Thyroid gland (tissue), 4 donors: ENCODE measurements at regions not wholly inside any gene's neighbourhood (a gene's known extent, or its start where the extent isn't known, plus 50 kb on each side); places are given as distances from the start of the nearest gene placed in this dataset.
"Not testable (repeated sequence)": the region's sequence is repeated elsewhere in the genome, so short reads cannot be mapped to it uniquely, and the experiment has no call there.

Source experiments
- DNase-seq, 2 donors: peaks; one replicate each; pipeline ENCODE4 v3.0.0-alpha.2; 2019
- H3K27ac ChIP-seq, 3 donors: fragments of 200-600 bp; sonication (generic); 1 replicate in 2 of 3; 2 replicates in 1 of 3; pipeline ENCODE4 v1.5.1; 2016 to 2019; ENCODE audit warnings: mild to moderate bottlenecking in 1 of 3, moderate library complexity in 1 of 3
- H3K27me3 ChIP-seq: fragments of 200-600 bp; sonication (generic); one replicate; pipeline ENCODE4 v1.5.1; 2019
- H3K36me3 ChIP-seq, 2 donors: fragments of 200-600 bp; sonication (generic); one replicate each; pipeline ENCODE4 v1.5.1; 2016 to 2019
- H3K4me1 ChIP-seq, 2 donors: fragments of 200-600 bp; sonication (generic); one replicate each; pipeline ENCODE4 v1.5.1; 2017 to 2019
- H3K4me3 ChIP-seq, 3 donors: fragments of 200-600 bp; sonication (generic); replicated peaks in 1 of 3; 1 replicate in 2 of 3; 2 replicates in 1 of 3; pipeline ENCODE4 v1.5.1; 2016; ENCODE audit warnings: mild to moderate bottlenecking in 1 of 3
- H3K9me3 ChIP-seq: fragments of 200-600 bp; sonication (generic); one replicate; pipeline ENCODE4 v1.5.1; 2017
- POLR2A ChIP-seq, 2 donors: fragments of 450-650 bp; IDR thresholded peaks; one replicate each; pipeline ENCODE4 v1.6.1; 2017; ENCODE audit warnings: antibody characterized with exemption in 2 of 2, mild to moderate bottlenecking in 2 of 2, moderate library complexity in 1 of 2
- WGBS, 2 donors: methylation state at CpG; one replicate each; pipeline ENCODE4 v1.1.5; 2017; 5-methylcytosine and 5-hydroxymethylcytosine counted together
- intact Hi-C: fragments of 100-400 bp; cut with DNase I; formaldehyde crosslinking; loops from one replicate; pipeline ENCODE4 v1.15.1; 2023
- TF ChIP-seq, protein P1 (sequence below), 6 experiments: fragments of 200-600 bp in 3 of 6; fragments of 450-650 bp in 3 of 6; sonication (generic) in 3 of 6; IDR thresholded peaks; one replicate each; pipeline ENCODE4 v1.5.1; 2016 to 2019; ENCODE audit warnings: antibody characterized with exemption in 6 of 6, mild to moderate bottlenecking in 2 of 6, inconsistent platforms in 1 of 6, moderate library complexity in 1 of 6

- no peak overlapping the region for H3K4me3 ChIP-seq
- no peaks in the 10 kb centered on the region for H3K9me3 ChIP-seq
- intact Hi-C loops = no loop called here
- H3K36me3 ChIP-seq = no peaks in the 10 kb centered on the region
- WGBS, 2 donors = 89 to 90% methylated on average over 3 of the region's 3 CpGs
- no peak for DNase-seq
- H3K27me3 ChIP-seq = no peaks in the 10 kb centered on the region
- H3K4me1 ChIP-seq = no peaks in the 10 kb centered on the region
- no peak for TF ChIP-seq POLR2A (IDR thresholded peaks at IDR 0.05)
- TF ChIP-seq, protein P1, sequence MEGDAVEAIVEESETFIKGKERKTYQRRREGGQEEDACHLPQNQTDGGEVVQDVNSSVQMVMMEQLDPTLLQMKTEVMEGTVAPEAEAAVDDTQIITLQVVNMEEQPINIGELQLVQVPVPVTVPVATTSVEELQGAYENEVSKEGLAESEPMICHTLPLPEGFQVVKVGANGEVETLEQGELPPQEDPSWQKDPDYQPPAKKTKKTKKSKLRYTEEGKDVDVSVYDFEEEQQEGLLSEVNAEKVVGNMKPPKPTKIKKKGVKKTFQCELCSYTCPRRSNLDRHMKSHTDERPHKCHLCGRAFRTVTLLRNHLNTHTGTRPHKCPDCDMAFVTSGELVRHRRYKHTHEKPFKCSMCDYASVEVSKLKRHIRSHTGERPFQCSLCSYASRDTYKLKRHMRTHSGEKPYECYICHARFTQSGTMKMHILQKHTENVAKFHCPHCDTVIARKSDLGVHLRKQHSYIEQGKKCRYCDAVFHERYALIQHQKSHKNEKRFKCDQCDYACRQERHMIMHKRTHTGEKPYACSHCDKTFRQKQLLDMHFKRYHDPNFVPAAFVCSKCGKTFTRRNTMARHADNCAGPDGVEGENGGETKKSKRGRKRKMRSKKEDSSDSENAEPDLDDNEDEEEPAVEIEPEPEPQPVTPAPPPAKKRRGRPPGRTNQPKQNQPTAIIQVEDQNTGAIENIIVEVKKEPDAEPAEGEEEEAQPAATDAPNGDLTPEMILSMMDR (IDR thresholded peaks at IDR 0.05) = no peak
- no peak overlapping the region for H3K27ac ChIP-seq
Measured at GRCh38 chr2:167787562-167787961, 459.8 kb downstream of the STK39 start.

DNA sequence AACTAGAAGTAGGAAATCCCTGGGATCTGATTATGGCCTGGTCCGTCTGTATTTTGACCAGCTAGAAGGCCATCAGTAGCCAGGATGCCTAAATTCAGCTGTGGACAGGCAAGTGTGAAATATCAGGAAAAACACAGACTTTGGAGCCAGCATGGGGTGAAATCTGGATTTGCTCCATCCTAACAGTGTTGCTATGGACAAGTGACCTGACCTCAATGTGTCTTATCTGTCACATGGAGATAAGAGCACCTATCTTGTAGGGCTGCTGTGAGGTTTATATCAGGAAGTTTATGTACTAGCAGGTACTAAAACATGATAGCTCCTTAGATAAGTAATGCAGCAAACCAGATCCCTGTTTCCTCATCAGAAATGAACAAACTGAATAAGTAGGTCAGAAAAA is 460.4 kb downstream of the STK39 start:
- intact Hi-C loops = no loop called here
- no peaks in the 10 kb centered on the region for H3K27me3 ChIP-seq
- no peak overlapping the region for H3K27ac ChIP-seq
- no peak for TF ChIP-seq POLR2A (IDR thresholded peaks at IDR 0.05)
- TF ChIP-seq, protein P1 (IDR thresholded peaks at IDR 0.05) = no peak
- H3K9me3 ChIP-seq = no peaks in the 10 kb centered on the region
- H3K4me1 ChIP-seq = no peaks in the 10 kb centered on the region
- H3K4me3 ChIP-seq = no peak overlapping the region
- no peak for DNase-seq
- 80 to 83% methylated on average over 1 of the region's 1 CpG for WGBS, 2 donors
- no peaks in the 10 kb centered on the region for H3K36me3 ChIP-seq

DNA sequence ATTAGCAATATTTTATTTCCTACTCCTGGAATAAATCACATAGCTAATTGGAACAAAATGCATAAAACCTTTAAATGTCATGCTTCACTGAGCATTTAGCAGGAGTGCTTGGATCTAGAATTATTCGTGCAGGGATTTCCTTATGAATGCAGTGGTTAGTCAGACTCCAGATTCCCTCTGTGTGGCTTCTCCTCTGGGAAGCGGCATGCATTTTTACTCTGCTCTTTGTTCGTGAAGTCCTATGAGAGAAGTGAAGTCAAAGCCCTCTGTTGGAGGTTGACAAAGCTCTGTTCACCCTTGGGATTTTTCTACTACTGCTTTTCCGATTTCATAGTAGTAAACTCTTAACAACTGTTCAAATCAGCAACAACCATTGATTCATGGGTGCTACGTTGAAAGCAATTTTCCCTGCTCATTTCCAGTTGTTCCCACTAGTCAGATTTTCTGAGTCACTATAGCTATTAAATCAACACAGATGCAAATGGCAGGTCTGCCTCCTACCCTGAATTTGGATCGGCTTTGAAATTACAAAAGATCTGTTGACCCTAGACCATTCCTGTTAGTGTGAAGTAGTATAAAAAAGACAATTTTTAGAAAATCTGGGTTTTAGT is 461.7 kb downstream of the STK39 start:
- 64 to 66% methylated on average over 6 of the region's 6 CpGs for WGBS, 2 donors

GRCh38 chr2:167784084-167784425 is 463.3 kb downstream of the STK39 start:
- DNase-seq = no peak
- no peaks in the 10 kb centered on the region for H3K4me1 ChIP-seq
- no peaks in the 10 kb centered on the region for H3K27me3 ChIP-seq
- H3K27ac ChIP-seq = no peak overlapping the region
- 68 to 71% methylated on average over 3 of the region's 3 CpGs for WGBS, 2 donors
- H3K9me3 ChIP-seq = no peaks in the 10 kb centered on the region
- TF ChIP-seq POLR2A (IDR thresholded peaks at IDR 0.05) = no peak
- intact Hi-C loops = no loop called here
- no peak overlapping the region for H3K4me3 ChIP-seq
- no peaks in the 10 kb centered on the region for H3K36me3 ChIP-seq

More for the DNA sequence above, 461.7 kb downstream of the STK39 start:
- intact Hi-C loops = no loop called here
- H3K36me3 ChIP-seq = no peaks in the 10 kb centered on the region
- H3K4me1 ChIP-seq = no peaks in the 10 kb centered on the region
- H3K9me3 ChIP-seq = no peaks in the 10 kb centered on the region
- H3K27me3 ChIP-seq = no peaks in the 10 kb centered on the region
- H3K27ac ChIP-seq = no peak overlapping the region
- DNase-seq = no peak
- H3K4me3 ChIP-seq = no peak overlapping the region
- TF ChIP-seq, protein P1 (IDR thresholded peaks at IDR 0.05) = no peak

- no peaks in the 10 kb centered on the region for H3K9me3 ChIP-seq
- no peaks in the 10 kb centered on the region for H3K27me3 ChIP-seq
- no peak for TF ChIP-seq POLR2A (IDR thresholded peaks at IDR 0.05)
- TF ChIP-seq, protein P1 (IDR thresholded peaks at IDR 0.05) = no peak
- no peaks in the 10 kb centered on the region for H3K4me1 ChIP-seq
- no peaks in the 10 kb centered on the region for H3K36me3 ChIP-seq
- H3K27ac ChIP-seq = no peak overlapping the region
- WGBS, 2 donors = 45 to 52% methylated on average over 5 of the region's 5 CpGs
- H3K4me3 ChIP-seq = no peak overlapping the region
- intact Hi-C loops = no loop called here
- DNase-seq = no peak
Measured at GRCh38 chr2:167783261-167784083, 463.9 kb downstream of the STK39 start.

- H3K27ac ChIP-seq, H3K36me3 ChIP-seq, intact Hi-C loops, H3K9me3 ChIP-seq, H3K27me3 ChIP-seq, DNase-seq, H3K4me3 ChIP-seq, H3K4me1 ChIP-seq: not testable (repeated sequence)
- 88 to 96% methylated on average over 8 of the region's 8 CpGs for WGBS, 2 donors
Measured at GRCh38 chr2:167781629-167782028, 465.8 kb downstream of the STK39 start.
